K562 (cell line): ENCODE measurements at regions not wholly inside any gene's neighbourhood (a gene's known extent, or its start where the extent isn't known, plus 50 kb on each side); places are given as distances from the start of the nearest gene placed in this dataset.

Experiments
- ATAC-seq: fragments of 200-7000 bp; cut with Tn5 transposase; 3 replicates; pipeline ENCODE4 v1.9.1; 2020; ENCODE audit warnings: moderate library complexity
- BruUV-seq: library from RNA; stranded (reverse); fragments of 400-500 nt; replicated peaks from 2 replicates; lab custom pipeline; 2021; lab: Mats Ljungman, UMichigan
- CTCF ChIA-PET: fragments of 300-600 bp; formaldehyde crosslinking; extraction: SDS; loops from one replicate; lab custom pipeline; 2021; ENCODE audit warnings: low intra/inter-chr PET ratio; lab: Yijun Ruan, JAX
- POLR2A ChIA-PET: fragments of 300-600, 350-650 bp; sonication (Branson Sonifier 250); formaldehyde crosslinking; extraction: SDS; loops from one replicate; lab custom pipeline; 2021; ENCODE audit warnings: antibody characterized with exemption, inconsistent platforms; lab: Yijun Ruan, JAX
- DNase-seq, 4 experiments: peaks; one replicate each; pipeline versions ENCODE4 v3.0.0 to v3.0.0-alpha.2; 2011 to 2018; ENCODE audit warnings: low spot score in 3 of 4, mixed read lengths in 3 of 4; ENCODE audit errors: extremely low read depth in 1 of 4
- FAIRE-seq: peaks from 2 replicates; lab custom pipeline; 2011; peaks lifted over from hg19 to GRCh38; lab: Jason Lieb, UNC
- H2AFZ ChIP-seq: 2 replicates; pipeline ENCODE4 v1.6.0; 2011; ENCODE audit warnings: low read depth, low read length, control low read depth, inconsistent platforms
- H3K27ac ChIP-seq: fragments of 200-600 bp; 3 replicates; pipeline ENCODE4 v1.8.0; 2011; ENCODE audit warnings: low read depth, mild to moderate bottlenecking, control low read depth, inconsistent platforms, low read length, moderate library complexity, mixed read lengths; ENCODE audit errors: extremely low read depth
- H3K27me3 ChIP-seq, 2 experiments: fragments of 300-600 bp in 1 of 2; 2 replicates in 1 of 2; 3 replicates in 1 of 2; pipeline versions ENCODE4 v1.6.0 to v1.8.0; 2011; ENCODE audit warnings: inconsistent platforms in 2 of 2, low read length in 2 of 2, mild to moderate bottlenecking in 1 of 2, mixed read lengths in 1 of 2, moderate library complexity in 1 of 2; ENCODE audit not compliant: control insufficient read depth in 2 of 2, insufficient read depth in 2 of 2
- H3K36me3 ChIP-seq: fragments of 300-600 bp; 3 replicates; pipeline ENCODE4 v1.8.0; 2011; ENCODE audit warnings: mild to moderate bottlenecking, low read length, inconsistent platforms; ENCODE audit not compliant: control insufficient read depth, insufficient read depth
- H3K4me1 ChIP-seq, 2 experiments: fragments of 200-600 bp in 1 of 2; replicated peaks in 1 of 2; 2 replicates in 1 of 2; 3 replicates in 1 of 2; pipeline versions ENCODE4 v1.5.1 to v1.8.0; 2011; ENCODE audit warnings: inconsistent platforms in 2 of 2, low read length in 2 of 2, mild to moderate bottlenecking in 1 of 2, mixed read lengths in 1 of 2, moderate library complexity in 1 of 2; ENCODE audit not compliant: control insufficient read depth in 2 of 2, insufficient read depth in 2 of 2
- H3K4me2 ChIP-seq: 2 replicates; pipeline ENCODE4 v1.6.1; 2011; ENCODE audit warnings: low read length, control low read depth, inconsistent platforms, mixed read lengths; ENCODE audit not compliant: insufficient read depth
- H3K4me3 ChIP-seq: fragments of 200-600 bp; sonication (generic), shearing (Covaris generic); 2 replicates; pipeline ENCODE4 v1.5.1; 2016; ENCODE audit warnings: control low read depth, inconsistent platforms
- H3K79me2 ChIP-seq: fragments of 200-600 bp; 3 replicates; pipeline ENCODE4 v1.8.0; 2011; ENCODE audit warnings: low read length, inconsistent platforms; ENCODE audit not compliant: control insufficient read depth, insufficient read depth
- H3K9ac ChIP-seq, 2 experiments: 2 replicates each; pipeline versions ENCODE4 v1.6.0 to v1.6.1; 2011; ENCODE audit warnings: low read depth in 2 of 2, low read length in 2 of 2, control low read depth in 1 of 2, inconsistent platforms in 1 of 2, mild to moderate bottlenecking in 1 of 2, mixed read lengths in 1 of 2; ENCODE audit not compliant: insufficient read depth in 1 of 2
- H3K9me1 ChIP-seq: one replicate; pipeline ENCODE4 v1.6.0; 2011; ENCODE audit warnings: inconsistent platforms, mild to moderate bottlenecking, low read length, moderate library complexity; ENCODE audit not compliant: control insufficient read depth, insufficient read depth
- H3K9me3 ChIP-seq: replicated peaks from 2 replicates; pipeline ENCODE4 v1.5.1; 2011; ENCODE audit warnings: low read depth, low read length, inconsistent platforms; ENCODE audit not compliant: control insufficient read depth, insufficient read depth
- H4K20me1 ChIP-seq: replicated peaks from 2 replicates; pipeline ENCODE4 v1.6.1; 2011; ENCODE audit warnings: low read length, inconsistent platforms, mixed read lengths; ENCODE audit not compliant: control insufficient read depth, insufficient read depth
- SMC3 ChIP-seq: conservative IDR thresholded peaks from 2 replicates; pipeline ENCODE4 v1.6.1; 2011; ENCODE audit warnings: low read depth, low read length, improper control_type of control experiment; ENCODE audit not compliant: insufficient read depth
- WGBS: fragments of 100-300 bp; shearing (Covaris generic); methylation state at CpG from one replicate; pipeline ENCODE4 v1.1.6; 2016; ENCODE audit warnings: low coverage, mixed read lengths; ENCODE audit not compliant: insufficient coverage; ENCODE audit errors: missing lambda C conversion rate; 5-methylcytosine and 5-hydroxymethylcytosine counted together
- in situ Hi-C: fragments of 300-500 bp; cut with MboI; formaldehyde crosslinking; loops from 4 replicates; pipeline ENCODE4 v1.15.0; 2018; ENCODE audit warnings: inconsistent platforms, mixed read lengths
- intact Hi-C: fragments of 100-400 bp; cut with micrococcal nuclease; formaldehyde crosslinking; loops from 2 replicates; pipeline ENCODE4 v1.14.2; 2022
- TF ChIP-seq, protein P1 (sequence below): fragments of 450-650 bp; formaldehyde crosslinking; IDR thresholded peaks from 2 replicates; pipeline ENCODE4 v1.4.0; 2020; ENCODE audit warnings: mild to moderate bottlenecking, moderate library complexity
- TF ChIP-seq, protein P2 (sequence below): fragments of 450-650 bp; IDR thresholded peaks from 2 replicates; pipeline ENCODE4 v1.7.1; 2018; ENCODE audit warnings: mild to moderate bottlenecking, low read depth; ENCODE audit not compliant: partially characterized antibody
- TF ChIP-seq, protein P3 (sequence below), 2 experiments: fragments of 450-650 bp; conservative IDR thresholded peaks; 2 replicates each; pipeline ENCODE4 v1.6.1; 2017; ENCODE audit warnings: mild to moderate bottlenecking in 2 of 2, moderate library complexity in 2 of 2
- TF ChIP-seq, protein P4 (sequence below), 2 experiments: fragments of 450-650 bp; formaldehyde crosslinking in 1 of 2; IDR thresholded peaks; 2 replicates each; pipeline versions ENCODE4 v1.4.0 to v1.6.1; 2014 to 2020; ENCODE audit warnings: mild to moderate bottlenecking in 2 of 2, borderline replicate concordance in 1 of 2, low read depth in 1 of 2

DNA sequence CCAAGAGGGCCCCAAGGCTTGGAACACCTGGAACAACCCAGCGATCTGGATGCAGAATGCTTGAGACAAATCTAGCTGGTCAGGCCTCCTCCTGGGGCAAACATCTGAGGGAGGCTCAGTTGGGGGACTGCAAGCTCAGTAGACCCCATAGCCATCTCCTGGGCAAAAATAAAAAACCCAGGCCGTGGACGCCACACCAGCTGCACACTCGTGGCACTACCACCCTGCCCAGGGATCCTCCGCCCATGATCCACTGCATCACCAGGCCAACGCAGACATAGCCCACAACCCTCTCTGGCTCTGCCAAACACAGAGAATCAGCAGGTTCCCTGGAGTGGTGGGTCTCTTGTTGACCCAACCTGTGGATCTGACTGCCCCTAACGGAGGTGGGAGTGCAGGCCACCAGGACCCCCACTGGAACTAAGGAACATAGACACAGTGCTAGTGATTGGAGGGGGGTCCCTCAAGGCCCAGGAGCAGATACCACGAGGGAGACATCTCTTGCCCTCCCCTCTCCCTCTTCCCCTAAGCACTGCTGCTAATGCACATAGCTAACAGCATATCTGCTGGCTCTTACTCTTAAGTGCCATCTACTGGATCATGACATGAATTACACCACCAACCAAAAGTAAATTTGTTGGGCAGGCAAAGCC lies 147.2 kb downstream of the CHD1L start:
- BruUV-seq = no TSS peak
- POLR2A ChIA-PET = interaction anchor here (0.7 to 2.5 kb wide), 3 partner anchors 9 to 11 kb away, joined by 3 to 17 read pairs (median 5); no protein-coding TSS in a partner anchor
- H3K4me3 ChIP-seq = no peak overlapping the region
- in situ Hi-C loops = loop anchor here (5.0 kb wide), 1 partner anchor 117 kb away; no protein-coding TSS in a partner anchor
- H3K9me1 ChIP-seq = no peaks in the 10 kb centered on the region
- peak overlapping the region; percentile 77 for H2AFZ ChIP-seq
- no peaks in the 10 kb centered on the region for H4K20me1 ChIP-seq
- H3K27me3 ChIP-seq = no peaks in the 10 kb centered on the region
- H3K4me2 ChIP-seq = no peak overlapping the region
- H3K9ac ChIP-seq = no peak overlapping the region
- intact Hi-C loops = loop anchor here (5.0 to 10.0 kb wide), 3 partner anchors 75 to 505 kb away; no protein-coding TSS in a partner anchor
- H3K9me3 ChIP-seq = no peaks in the 10 kb centered on the region
- H3K79me2 ChIP-seq = no peaks in the 10 kb centered on the region
- WGBS = 54% methylated on average over 8 of the region's 8 CpGs
- peak; percentile 96 for ATAC-seq
- peaks cover 0 to 9% of the 10 kb centered on the region in 2 experiments; a peak in 2 of 5 replicates for H3K4me1 ChIP-seq
- DNase-seq = peak; percentile 47 to 66 (median 56)
- CTCF ChIA-PET = interaction anchor here (0.6 to 1.6 kb wide), 3 partner anchors 101 to 116 kb away, joined by 3 to 15 read pairs (median 4); no protein-coding TSS in a partner anchor
- no peaks in the 10 kb centered on the region for H3K36me3 ChIP-seq
- FAIRE-seq = peak; percentile 96
- H3K27ac ChIP-seq = no peak overlapping the region
- peak; percentile 84 for TF ChIP-seq SMC3
- TF ChIP-seq, protein P1, sequence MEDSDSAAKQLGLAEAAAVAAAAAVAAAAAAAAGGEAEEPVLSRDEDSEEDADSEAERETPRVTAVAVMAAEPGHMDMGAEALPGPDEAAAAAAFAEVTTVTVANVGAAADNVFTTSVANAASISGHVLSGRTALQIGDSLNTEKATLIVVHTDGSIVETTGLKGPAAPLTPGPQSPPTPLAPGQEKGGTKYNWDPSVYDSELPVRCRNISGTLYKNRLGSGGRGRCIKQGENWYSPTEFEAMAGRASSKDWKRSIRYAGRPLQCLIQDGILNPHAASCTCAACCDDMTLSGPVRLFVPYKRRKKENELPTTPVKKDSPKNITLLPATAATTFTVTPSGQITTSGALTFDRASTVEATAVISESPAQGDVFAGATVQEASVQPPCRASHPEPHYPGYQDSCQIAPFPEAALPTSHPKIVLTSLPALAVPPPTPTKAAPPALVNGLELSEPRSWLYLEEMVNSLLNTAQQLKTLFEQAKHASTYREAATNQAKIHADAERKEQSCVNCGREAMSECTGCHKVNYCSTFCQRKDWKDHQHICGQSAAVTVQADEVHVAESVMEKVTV (CRISPR knock-in tag) = peak; percentile 72
- TF ChIP-seq, protein P2, sequence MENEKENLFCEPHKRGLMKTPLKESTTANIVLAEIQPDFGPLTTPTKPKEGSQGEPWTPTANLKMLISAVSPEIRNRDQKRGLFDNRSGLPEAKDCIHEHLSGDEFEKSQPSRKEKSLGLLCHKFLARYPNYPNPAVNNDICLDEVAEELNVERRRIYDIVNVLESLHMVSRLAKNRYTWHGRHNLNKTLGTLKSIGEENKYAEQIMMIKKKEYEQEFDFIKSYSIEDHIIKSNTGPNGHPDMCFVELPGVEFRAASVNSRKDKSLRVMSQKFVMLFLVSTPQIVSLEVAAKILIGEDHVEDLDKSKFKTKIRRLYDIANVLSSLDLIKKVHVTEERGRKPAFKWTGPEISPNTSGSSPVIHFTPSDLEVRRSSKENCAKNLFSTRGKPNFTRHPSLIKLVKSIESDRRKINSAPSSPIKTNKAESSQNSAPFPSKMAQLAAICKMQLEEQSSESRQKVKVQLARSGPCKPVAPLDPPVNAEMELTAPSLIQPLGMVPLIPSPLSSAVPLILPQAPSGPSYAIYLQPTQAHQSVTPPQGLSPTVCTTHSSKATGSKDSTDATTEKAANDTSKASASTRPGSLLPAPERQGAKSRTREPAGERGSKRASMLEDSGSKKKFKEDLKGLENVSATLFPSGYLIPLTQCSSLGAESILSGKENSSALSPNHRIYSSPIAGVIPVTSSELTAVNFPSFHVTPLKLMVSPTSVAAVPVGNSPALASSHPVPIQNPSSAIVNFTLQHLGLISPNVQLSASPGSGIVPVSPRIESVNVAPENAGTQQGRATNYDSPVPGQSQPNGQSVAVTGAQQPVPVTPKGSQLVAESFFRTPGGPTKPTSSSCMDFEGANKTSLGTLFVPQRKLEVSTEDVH = no peak
- TF ChIP-seq, protein P3, sequence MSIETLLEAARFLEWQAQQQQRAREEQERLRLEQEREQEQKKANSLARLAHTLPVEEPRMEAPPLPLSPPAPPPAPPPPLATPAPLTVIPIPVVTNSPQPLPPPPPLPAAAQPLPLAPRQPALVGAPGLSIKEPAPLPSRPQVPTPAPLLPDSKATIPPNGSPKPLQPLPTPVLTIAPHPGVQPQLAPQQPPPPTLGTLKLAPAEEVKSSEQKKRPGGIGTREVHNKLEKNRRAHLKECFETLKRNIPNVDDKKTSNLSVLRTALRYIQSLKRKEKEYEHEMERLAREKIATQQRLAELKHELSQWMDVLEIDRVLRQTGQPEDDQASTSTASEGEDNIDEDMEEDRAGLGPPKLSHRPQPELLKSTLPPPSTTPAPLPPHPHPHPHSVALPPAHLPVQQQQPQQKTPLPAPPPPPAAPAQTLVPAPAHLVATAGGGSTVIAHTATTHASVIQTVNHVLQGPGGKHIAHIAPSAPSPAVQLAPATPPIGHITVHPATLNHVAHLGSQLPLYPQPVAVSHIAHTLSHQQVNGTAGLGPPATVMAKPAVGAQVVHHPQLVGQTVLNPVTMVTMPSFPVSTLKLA (conservative IDR thresholded peaks at IDR 0.05) = no peak
- TF ChIP-seq, protein P4, sequence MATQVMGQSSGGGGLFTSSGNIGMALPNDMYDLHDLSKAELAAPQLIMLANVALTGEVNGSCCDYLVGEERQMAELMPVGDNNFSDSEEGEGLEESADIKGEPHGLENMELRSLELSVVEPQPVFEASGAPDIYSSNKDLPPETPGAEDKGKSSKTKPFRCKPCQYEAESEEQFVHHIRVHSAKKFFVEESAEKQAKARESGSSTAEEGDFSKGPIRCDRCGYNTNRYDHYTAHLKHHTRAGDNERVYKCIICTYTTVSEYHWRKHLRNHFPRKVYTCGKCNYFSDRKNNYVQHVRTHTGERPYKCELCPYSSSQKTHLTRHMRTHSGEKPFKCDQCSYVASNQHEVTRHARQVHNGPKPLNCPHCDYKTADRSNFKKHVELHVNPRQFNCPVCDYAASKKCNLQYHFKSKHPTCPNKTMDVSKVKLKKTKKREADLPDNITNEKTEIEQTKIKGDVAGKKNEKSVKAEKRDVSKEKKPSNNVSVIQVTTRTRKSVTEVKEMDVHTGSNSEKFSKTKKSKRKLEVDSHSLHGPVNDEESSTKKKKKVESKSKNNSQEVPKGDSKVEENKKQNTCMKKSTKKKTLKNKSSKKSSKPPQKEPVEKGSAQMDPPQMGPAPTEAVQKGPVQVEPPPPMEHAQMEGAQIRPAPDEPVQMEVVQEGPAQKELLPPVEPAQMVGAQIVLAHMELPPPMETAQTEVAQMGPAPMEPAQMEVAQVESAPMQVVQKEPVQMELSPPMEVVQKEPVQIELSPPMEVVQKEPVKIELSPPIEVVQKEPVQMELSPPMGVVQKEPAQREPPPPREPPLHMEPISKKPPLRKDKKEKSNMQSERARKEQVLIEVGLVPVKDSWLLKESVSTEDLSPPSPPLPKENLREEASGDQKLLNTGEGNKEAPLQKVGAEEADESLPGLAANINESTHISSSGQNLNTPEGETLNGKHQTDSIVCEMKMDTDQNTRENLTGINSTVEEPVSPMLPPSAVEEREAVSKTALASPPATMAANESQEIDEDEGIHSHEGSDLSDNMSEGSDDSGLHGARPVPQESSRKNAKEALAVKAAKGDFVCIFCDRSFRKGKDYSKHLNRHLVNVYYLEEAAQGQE (IDR thresholded peaks at IDR 0.05; ENCODE audit: borderline replicate concordance) = peak; percentile 80
- TF ChIP-seq, protein P4 (CRISPR knock-in tag; IDR thresholded peaks at IDR 0.05; ENCODE audit: low read depth) = no peak
